ENCODE measurements at regions not wholly inside any gene's neighbourhood (a gene's known extent, or its start where the extent isn't known, plus 50 kb on each side); places are given as distances from the start of the nearest gene placed in this dataset.
A peak's percentile ranks its signal among the peaks of the same experiment; 100 is the strongest.

- peak; percentile 10; the same call in 1 of the 2 replicates for TF ChIP-seq RAD21 (IDR thresholded peaks at IDR 0.05; ENCODE audit: low read depth)
- no peak for TF ChIP-seq EGR1 (IDR thresholded peaks at IDR 0.05)
Measured at GRCh38 chr7:125984795-125985194, 1055.2 kb upstream of the POT1 start.

- no peak for TF ChIP-seq REST (IDR thresholded peaks at IDR 0.05; ENCODE audit: low read depth)
- TF ChIP-seq CREB1 (IDR thresholded peaks at IDR 0.05; ENCODE audit: low read depth): no peak
- no peak for TF ChIP-seq ZBTB7A (IDR thresholded peaks at IDR 0.05; ENCODE audit: low read depth)
- no peak for TF ChIP-seq RAD21 (IDR thresholded peaks at IDR 0.05; ENCODE audit: low read depth)
- no peak for TF ChIP-seq EGR1 (IDR thresholded peaks at IDR 0.05)
- no peak for TF ChIP-seq NFIC (IDR thresholded peaks at IDR 0.05)
- TF ChIP-seq TCF12 (IDR thresholded peaks at IDR 0.05; ENCODE audit: low read depth): no peak
- TF ChIP-seq TAF1 (IDR thresholded peaks at IDR 0.05; ENCODE audit: low read depth): no peak
- TF ChIP-seq MAX (IDR thresholded peaks at IDR 0.05): no peak
- TF ChIP-seq TEAD4 (IDR thresholded peaks at IDR 0.05): no peak
- TF ChIP-seq FOXM1 (IDR thresholded peaks at IDR 0.05; ENCODE audit: borderline replicate concordance, low read depth): no peak
- TF ChIP-seq EP300 (IDR thresholded peaks at IDR 0.05; ENCODE audit: borderline replicate concordance): no peak
- no peak for TF ChIP-seq YY1 (IDR thresholded peaks at IDR 0.05; ENCODE audit: low read depth)
- no peak for TF ChIP-seq USF1 (IDR thresholded peaks at IDR 0.05)
Measured at GRCh38 chr7:125971656-125972055, 1042.0 kb upstream of the POT1 start.

- TF ChIP-seq CEBPB (IDR thresholded peaks at IDR 0.05): no peak
Measured at GRCh38 chr7:125966278-125967048, 1036.8 kb upstream of the POT1 start.

- no peak for TF ChIP-seq USF1 (IDR thresholded peaks at IDR 0.05)
- no peak for TF ChIP-seq CREB1 (IDR thresholded peaks at IDR 0.05; ENCODE audit: low read depth)
- no peak for TF ChIP-seq FOXM1 (IDR thresholded peaks at IDR 0.05; ENCODE audit: borderline replicate concordance, low read depth)
- TF ChIP-seq EP300 (IDR thresholded peaks at IDR 0.05; ENCODE audit: borderline replicate concordance): no peak
- TF ChIP-seq REST (IDR thresholded peaks at IDR 0.05; ENCODE audit: low read depth): no peak
- no peak for TF ChIP-seq TEAD4 (IDR thresholded peaks at IDR 0.05)
- TF ChIP-seq ZBTB7A (IDR thresholded peaks at IDR 0.05; ENCODE audit: low read depth): no peak
Measured at GRCh38 chr7:125934955-125935354, 1005.3 kb upstream of the POT1 start.

- no peak for TF ChIP-seq FOXM1 (IDR thresholded peaks at IDR 0.05; ENCODE audit: borderline replicate concordance, low read depth)
- no peak for TF ChIP-seq TEAD4 (IDR thresholded peaks at IDR 0.05)
- 0 out of 2 replicates have a peak, but pooled peaks have one; percentile 5 for TF ChIP-seq USF1 (IDR thresholded peaks at IDR 0.05)
- no peak for TF ChIP-seq CREB1 (IDR thresholded peaks at IDR 0.05; ENCODE audit: low read depth)
Measured at GRCh38 chr7:125934539-125934938, 1004.9 kb upstream of the POT1 start.

- TF ChIP-seq EP300 (IDR thresholded peaks at IDR 0.05; ENCODE audit: borderline replicate concordance) (no peak), TAF1 (IDR thresholded peaks at IDR 0.05; ENCODE audit: low read depth) (no peak), USF1 (IDR thresholded peaks at IDR 0.05) (no peak), REST (IDR thresholded peaks at IDR 0.05; ENCODE audit: low read depth) (no peak), MAX (IDR thresholded peaks at IDR 0.05) (no peak), EGR1 (IDR thresholded peaks at IDR 0.05) (no peak), FOXM1 (IDR thresholded peaks at IDR 0.05; ENCODE audit: borderline replicate concordance, low read depth) (no peak), RAD21 (IDR thresholded peaks at IDR 0.05; ENCODE audit: low read depth) (no peak), TEAD4 (IDR thresholded peaks at IDR 0.05) (no peak), ZBTB7A (IDR thresholded peaks at IDR 0.05; ENCODE audit: low read depth) (no peak), CEBPB (IDR thresholded peaks at IDR 0.05) (no peak)
Measured at GRCh38 chr7:125930848-125931247, 1001.2 kb upstream of the POT1 start.

All from Ishikawa (cell line).